GM18507 (cell line): ENCODE measurements at regions not wholly inside any gene's neighbourhood (a gene's known extent, or its start where the extent isn't known, plus 50 kb on each side); places are given as distances from the start of the nearest gene placed in this dataset.
A peak's percentile ranks its signal among the peaks of the same experiment; 100 is the strongest.

Experiments
- DNase-seq: peaks from one replicate; pipeline ENCODE4 v3.0.0; 2011; ENCODE audit warnings: low read depth; ENCODE audit not compliant: insufficient read length; ENCODE audit errors: extremely low spot score
- FAIRE-seq: peaks from 2 replicates; lab custom pipeline; 2011; peaks lifted over from hg19 to GRCh38; lab: Jason Lieb, UNC

- DNase-seq: no peak
- no peak for FAIRE-seq
These were observed 279.7 kb upstream of the SOX5 start for GRCh38 chr12:24229031-24229700.

DNA sequence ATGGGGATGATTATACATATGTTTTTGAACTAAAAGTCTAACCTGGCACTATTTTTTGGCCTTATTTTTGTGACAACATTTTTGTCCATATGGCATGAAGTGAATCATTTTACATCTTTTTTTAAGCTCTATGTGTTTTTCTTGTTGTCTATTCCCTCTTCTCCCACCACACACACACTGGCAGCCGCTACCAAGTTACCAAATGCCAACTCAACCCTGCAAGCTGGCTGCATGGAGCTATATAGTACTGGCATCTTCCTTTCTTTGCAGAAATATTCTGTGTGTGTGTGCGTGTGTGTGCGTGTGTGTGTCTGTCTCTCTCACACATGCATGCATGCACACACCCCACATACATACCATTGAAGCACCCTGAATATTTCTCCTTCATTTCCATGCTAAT, 278.9 kb upstream of the SOX5 start:
- FAIRE-seq (no peak), DNase-seq (no peak)

GRCh38 chr12:24227551-24227950, 278.1 kb upstream of the SOX5 start:
- FAIRE-seq: no peak
- no peak for DNase-seq

DNA sequence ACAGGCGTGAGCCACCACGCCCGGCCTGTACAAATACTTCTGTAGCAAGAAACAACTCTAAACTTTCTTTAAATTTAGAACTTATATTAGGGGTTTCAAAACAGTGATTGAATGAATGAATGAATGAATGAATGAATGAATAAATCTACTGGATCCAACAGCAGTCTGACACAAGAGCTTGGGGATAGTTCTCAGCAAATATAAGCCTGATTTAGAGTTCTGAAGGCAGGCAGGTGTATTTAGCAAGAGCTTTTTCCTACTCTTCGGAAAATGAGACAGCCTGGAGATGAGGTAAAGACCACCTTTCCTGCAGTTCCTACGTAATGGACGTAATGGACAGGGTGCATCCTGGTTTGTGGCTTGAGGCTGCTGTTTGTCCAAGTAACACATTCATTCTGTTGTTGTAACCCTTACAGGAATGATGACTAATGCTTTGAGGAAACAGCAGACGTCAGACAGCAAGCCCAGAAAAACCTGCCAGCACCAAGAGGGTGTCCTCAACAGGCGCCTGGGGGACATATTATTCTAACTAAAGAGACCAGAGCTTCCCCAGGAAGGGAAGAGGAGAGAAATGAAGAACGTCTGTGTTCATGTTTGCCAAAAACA, 277.4 kb upstream of the SOX5 start:
- FAIRE-seq: no peak
- DNase-seq: no peak

GRCh38 chr12:24224401-24224800, 274.9 kb upstream of the SOX5 start:
- no peak for DNase-seq
- no peak for FAIRE-seq

- FAIRE-seq (no peak), DNase-seq (no peak)
These were observed 274.5 kb upstream of the SOX5 start for GRCh38 chr12:24223926-24224325.

- DNase-seq (no peak), FAIRE-seq (no peak)
These were observed 273.5 kb upstream of the SOX5 start for GRCh38 chr12:24222968-24223367.

DNA sequence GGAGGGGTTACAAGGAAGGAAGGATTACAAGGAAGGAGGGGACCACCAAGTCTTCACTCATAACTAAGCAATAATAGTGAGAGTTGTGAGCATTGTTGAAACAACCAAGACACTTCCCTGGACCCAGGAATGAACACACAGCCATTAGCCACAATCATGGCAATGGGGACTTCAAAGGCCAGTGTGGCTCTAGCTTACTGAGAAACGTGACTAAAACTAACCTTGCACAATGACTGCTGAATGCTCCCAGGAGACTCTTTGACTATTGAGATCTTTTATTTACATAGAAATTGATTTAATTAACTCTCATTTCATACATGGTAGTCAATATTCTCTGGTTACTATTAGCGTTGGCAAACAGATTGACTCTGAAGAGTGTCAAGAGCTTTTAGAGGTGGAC, 263.0 kb upstream of the SOX5 start:
- DNase-seq (no peak), FAIRE-seq (no peak)

DNA sequence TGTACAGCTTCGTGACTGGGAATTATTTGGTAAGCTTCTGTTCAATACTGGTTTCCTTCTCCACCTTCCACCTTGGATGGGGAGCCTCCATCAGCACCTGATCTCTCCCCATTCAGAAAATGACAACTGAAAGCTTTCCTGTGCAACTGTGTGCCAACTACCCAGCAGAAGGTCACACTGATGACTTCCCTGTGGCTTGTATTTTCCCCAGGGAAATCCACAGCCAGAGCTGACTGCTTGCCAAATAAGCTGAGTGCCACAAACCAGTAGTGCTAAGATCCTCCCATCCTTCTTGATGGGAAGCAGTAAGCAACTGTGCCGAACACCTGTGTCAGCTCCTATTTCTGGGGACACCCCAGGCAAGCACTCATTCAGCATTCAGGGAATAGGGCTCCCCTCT, 257.2 kb upstream of the SOX5 start:
- FAIRE-seq (no peak), DNase-seq (no peak)

DNA sequence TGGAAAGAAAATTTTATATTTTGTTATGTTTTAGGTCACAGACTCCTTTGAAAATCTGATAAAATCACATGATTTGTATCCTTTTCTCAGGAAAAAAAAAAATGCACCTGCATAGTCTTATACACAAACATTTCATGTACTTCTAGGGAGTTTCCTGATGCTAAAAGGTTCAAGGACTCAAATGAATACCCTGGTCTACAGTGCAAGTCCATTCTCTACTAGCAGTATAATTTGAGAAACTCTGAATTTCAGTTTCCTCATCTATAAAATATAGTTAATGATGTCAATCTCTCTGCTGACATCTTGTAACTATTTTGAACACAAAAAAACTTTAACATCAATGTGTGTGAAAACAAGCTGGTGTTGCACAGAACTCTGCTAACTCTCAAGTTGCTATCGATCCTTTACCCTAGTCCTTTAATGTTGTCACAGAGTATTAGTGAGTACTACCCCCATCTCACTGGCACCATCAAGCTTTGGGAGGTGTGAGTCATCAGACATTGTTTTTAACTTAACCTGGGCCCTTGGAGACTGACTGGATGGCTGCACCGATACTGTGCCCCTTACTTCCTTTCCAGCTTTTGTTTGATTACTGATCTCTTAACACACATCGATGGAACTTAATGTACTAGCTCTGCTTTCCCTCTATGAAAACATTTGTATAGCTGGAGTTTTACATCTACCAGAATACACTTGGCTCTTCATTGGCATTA, 251.9 kb upstream of the SOX5 start:
- DNase-seq (no peak), FAIRE-seq (peak; percentile 70)

- FAIRE-seq (peak; percentile 80), DNase-seq (no peak)
These were observed 250.5 kb upstream of the SOX5 start for GRCh38 chr12:24200010-24200409.

- peak; percentile 9 for FAIRE-seq
- no peak for DNase-seq
These were observed 249.6 kb upstream of the SOX5 start for GRCh38 chr12:24198936-24199671.

DNA sequence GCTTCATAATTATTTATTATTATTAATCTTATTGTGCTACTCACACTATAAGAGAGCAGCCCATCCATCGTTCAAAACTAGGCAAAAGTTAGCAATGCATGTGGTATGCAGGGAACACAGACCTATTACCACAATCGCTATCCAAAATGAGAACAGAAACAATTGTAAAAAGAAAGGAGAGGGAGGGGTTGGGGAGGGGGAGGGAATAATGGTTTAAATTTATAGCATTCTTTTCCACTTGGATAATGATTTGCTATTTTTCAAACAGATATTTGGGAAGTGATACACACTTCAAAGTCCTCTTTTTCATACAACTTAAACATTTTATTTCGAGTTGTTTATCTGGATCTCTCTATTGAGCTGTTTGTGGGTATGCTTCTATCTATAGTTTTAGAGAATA, 248.6 kb upstream of the SOX5 start:
- no peak for FAIRE-seq
- DNase-seq: no peak

GRCh38 chr12:24197532-24197931, 248.1 kb upstream of the SOX5 start:
- DNase-seq: no peak
- no peak for FAIRE-seq

DNA sequence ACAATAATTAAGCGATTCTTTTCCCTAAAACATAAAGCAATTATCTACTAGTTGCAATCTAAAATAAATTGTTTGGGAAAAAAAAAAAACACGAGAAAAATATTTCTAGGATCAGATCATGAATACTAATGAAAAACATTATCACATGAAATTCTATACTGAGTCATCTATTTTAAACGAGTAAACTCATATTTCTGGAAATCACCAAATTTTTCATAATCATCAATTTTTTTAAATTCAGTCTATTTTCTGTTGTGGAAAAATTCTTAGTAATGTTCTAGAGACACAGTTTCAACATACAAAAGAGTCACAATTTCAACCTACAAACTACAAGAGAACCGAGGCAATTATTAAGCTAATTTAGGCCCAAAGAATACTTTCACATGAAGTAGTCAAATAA, 245.6 kb upstream of the SOX5 start:
- DNase-seq: no peak
- FAIRE-seq: no peak

DNA sequence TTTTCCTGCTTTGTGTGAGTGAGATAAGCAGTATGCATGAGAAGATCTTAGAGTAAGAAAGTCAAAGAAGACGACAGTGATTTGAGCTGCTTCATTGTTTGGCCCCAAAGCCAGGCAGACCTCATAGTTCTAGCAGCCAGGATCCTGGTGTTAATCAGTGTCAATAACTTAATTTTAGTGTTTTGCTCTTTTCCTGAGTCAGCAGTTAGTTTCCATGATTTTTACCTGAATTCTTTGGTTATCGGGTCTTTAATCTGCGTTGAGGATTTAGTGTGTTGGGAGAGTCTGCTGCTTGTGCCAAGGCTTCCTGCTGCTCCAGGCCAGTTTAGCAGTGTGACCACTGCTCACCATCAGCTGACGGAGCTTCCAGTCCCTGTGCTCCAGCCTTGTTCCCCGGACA, 241.6 kb upstream of the SOX5 start:
- no peak for FAIRE-seq
- DNase-seq: no peak

DNA sequence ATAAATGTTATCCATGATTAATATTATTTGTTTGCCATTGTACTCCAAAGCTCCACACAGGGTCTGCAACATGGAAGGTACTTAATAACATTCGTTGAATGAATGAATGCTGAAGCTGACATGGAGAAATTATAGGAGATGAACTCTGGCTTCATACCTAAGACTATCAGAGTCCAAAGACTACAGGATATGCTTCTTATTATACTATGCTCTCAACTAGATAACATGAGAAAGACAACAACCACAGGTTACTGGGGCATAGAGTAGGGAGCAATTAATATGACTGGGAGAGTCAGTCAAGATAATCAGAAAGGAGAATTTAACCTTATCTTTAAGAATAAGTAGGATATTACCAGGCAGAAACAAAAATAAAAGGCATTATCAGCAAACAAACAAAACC, 236.3 kb upstream of the SOX5 start:
- FAIRE-seq (no peak), DNase-seq (no peak)

GRCh38 chr12:24177889-24178288, 228.4 kb upstream of the SOX5 start:
- DNase-seq: no peak
- peak; percentile 64 for FAIRE-seq

DNA sequence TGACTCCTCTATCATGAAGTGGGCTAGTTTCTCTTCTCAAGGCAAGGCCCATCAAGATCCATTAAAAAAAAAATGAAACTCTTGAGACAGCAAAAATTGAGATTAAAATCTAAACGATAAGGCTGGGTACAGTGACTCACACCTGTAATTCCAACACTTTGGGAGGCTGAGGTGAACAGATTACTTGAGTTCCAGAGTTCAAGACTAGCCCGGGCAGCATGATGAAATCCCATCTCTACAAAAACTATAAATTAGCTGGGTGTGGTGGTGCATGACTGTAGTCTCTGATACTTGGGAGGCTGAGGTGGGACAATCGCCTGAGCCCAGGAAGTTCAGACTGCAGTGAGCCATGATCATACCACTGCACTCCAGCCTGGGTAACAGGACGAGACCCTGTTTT, 226.5 kb upstream of the SOX5 start:
- DNase-seq (no peak), FAIRE-seq (no peak)

DNA sequence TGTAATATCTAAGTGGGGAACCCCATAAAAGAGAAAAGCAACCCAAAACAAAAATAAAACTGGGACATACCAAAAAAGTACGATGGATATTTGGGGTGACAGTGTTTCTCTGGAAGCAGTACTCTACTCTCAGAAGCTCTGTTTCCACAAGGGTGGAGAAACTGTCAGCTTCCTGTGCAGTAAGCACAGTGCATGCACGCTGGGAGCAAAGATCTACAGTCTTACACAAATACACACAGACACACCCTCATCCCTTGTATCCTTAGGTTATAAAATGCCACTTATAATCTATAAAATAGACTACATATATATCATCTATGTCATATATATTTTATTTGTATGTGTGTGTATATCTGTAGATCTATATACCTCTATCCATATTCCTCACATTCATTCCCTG, 225.8 kb upstream of the SOX5 start:
- no peak for FAIRE-seq
- no peak for DNase-seq
